Stomach (tissue), 8 donors: ENCODE measurements at regions not wholly inside any gene's neighbourhood (a gene's known extent, or its start where the extent isn't known, plus 50 kb on each side); places are given as distances from the start of the nearest gene placed in this dataset.

Experiments used
- DNase-seq, 2 donors: peaks; one replicate each; pipeline versions ENCODE4 v3.0.0 to v3.0.0-alpha.2; 2013 to 2019
- H3K27ac ChIP-seq, 5 donors: fragments of 200-600 bp in 4 of 5; sonication (generic) in 4 of 5; one replicate each; pipeline ENCODE4 v1.5.1; 2013 to 2019; ENCODE audit warnings: mild to moderate bottlenecking in 1 of 5, moderate library complexity in 1 of 5
- H3K27me3 ChIP-seq, 3 donors: fragments of 200-600 bp; sonication (generic); one replicate each; pipeline ENCODE4 v1.5.1; 2017 to 2019; ENCODE audit warnings: mixed run types in 1 of 3
- H3K36me3 ChIP-seq, 4 donors: fragments of 200-600 bp; sonication (generic); 1 replicate in 3 of 4; 2 replicates in 1 of 4; pipeline ENCODE4 v1.5.1; 2016 to 2019
- H3K4me1 ChIP-seq, 4 donors: fragments of 200-600 bp; sonication (generic); one replicate each; pipeline ENCODE4 v1.5.1; 2016 to 2019
- H3K4me3 ChIP-seq, 4 donors: fragments of 200-600 bp; sonication (generic) in 3 of 4; one replicate each; pipeline ENCODE4 v1.5.1; 2016 to 2019; ENCODE audit warnings: mild to moderate bottlenecking in 1 of 4
- H3K9me3 ChIP-seq, 4 donors: fragments of 200-600 bp; sonication (generic); one replicate each; pipeline ENCODE4 v1.5.1; 2016 to 2019
- CTCF ChIP-seq, 7 experiments: fragments of 450-650 bp in 4 of 7; fragments of 200-600 bp in 3 of 7; sonication (generic) in 3 of 7; IDR thresholded peaks; one replicate each; pipeline ENCODE4 v1.5.1; 2016 to 2019; ENCODE audit warnings: antibody characterized with exemption in 7 of 7, control low read depth in 2 of 7, mild to moderate bottlenecking in 1 of 7
- EP300 ChIP-seq: sonication (generic); formaldehyde crosslinking; IDR thresholded peaks from one replicate; pipeline ENCODE4 v1.6.1; 2017; ENCODE audit warnings: antibody characterized with exemption
- POLR2A ChIP-seq, 4 donors: fragments of 450-650 bp; IDR thresholded peaks; one replicate each; pipeline ENCODE4 v1.6.1; 2016; ENCODE audit warnings: antibody characterized with exemption in 4 of 4, control low read depth in 2 of 4, mild to moderate bottlenecking in 1 of 4, moderate library complexity in 1 of 4
- POLR2AphosphoS5 ChIP-seq, 3 donors: sonication (generic); formaldehyde crosslinking; IDR thresholded peaks; one replicate each; pipeline ENCODE4 v1.6.1; 2016; ENCODE audit warnings: antibody characterized with exemption in 3 of 3
- WGBS, 5 donors: extraction: QIAGEN DNeasy Blood & Tissue Kit in 3 of 5; methylation state at CpG; one replicate each; pipeline versions ENCODE4 v1.1.5 to v1.1.7; 2013 to 2018; 5-methylcytosine and 5-hydroxymethylcytosine counted together
- intact Hi-C: fragments of 100-400 bp; cut with DNase I; formaldehyde crosslinking; loops from one replicate; pipeline ENCODE4 v1.15.1; 2023; ENCODE audit warnings: low total_unique reads
- donor health status: healthy with polysubstance abuse.
- donor health status: Bipolar disorder and iron deficiency.
- donor health status: healthy.

GRCh38 chr5:2135833-2136232 lies 253.1 kb upstream of the IRX4 start:
- Histone ChIP-seq H3K27me3 (peaks cover 0 to 24% (median 0%) of the 10 kb centered on the region in 3 donors), H3K4me3 (no peak overlapping the region), H3K27ac (no peak overlapping the region), H3K36me3 (no peaks in the 10 kb centered on the region), H3K9me3 (no peaks in the 10 kb centered on the region), H3K4me1 (no peaks in the 10 kb centered on the region)
- intact Hi-C loops, result no loop called here
- TF ChIP-seq EP300 (no peak), POLR2A (IDR thresholded peaks at IDR 0.05) (no peak), CTCF (IDR thresholded peaks at IDR 0.05) (no peak), POLR2AphosphoS5 (IDR thresholded peaks at IDR 0.05) (no peak)
- 62 to 73% (median 70%) methylated on average over 5 of the region's 5 CpGs for WGBS, 5 donors
- no peak for DNase-seq

GRCh38 chr5:2135354-2135753 lies 252.6 kb upstream of the IRX4 start:
- WGBS, 5 donors, result 75 to 79% (median 76%) methylated on average over 5 to 8 of the region's 8 CpGs
- no peak for DNase-seq

GRCh38 chr5:2134543-2135292 lies 252.0 kb upstream of the IRX4 start:
- 67 to 80% (median 71%) methylated on average over 19 of the region's 19 CpGs for WGBS, 5 donors
- H3K4me1 ChIP-seq, result no peaks in the 10 kb centered on the region
- no peaks in the 10 kb centered on the region for H3K9me3 ChIP-seq
- H3K36me3 ChIP-seq, result no peaks in the 10 kb centered on the region
- H3K27ac ChIP-seq, result no peak overlapping the region
- H3K4me3 ChIP-seq, result no peak overlapping the region
- no peak for TF ChIP-seq EP300
- TF ChIP-seq CTCF (IDR thresholded peaks at IDR 0.05), result no peak
- no peak for TF ChIP-seq POLR2A (IDR thresholded peaks at IDR 0.05)
- TF ChIP-seq POLR2AphosphoS5 (IDR thresholded peaks at IDR 0.05), result no peak
- intact Hi-C loops, result no loop called here
- peaks cover 0 to 31% (median 0%) of the 10 kb centered on the region in 3 donors for H3K27me3 ChIP-seq
- no peak for DNase-seq

More at GRCh38 chr5:2135354-2135753, 252.6 kb upstream of the IRX4 start:
- Histone ChIP-seq H3K4me3 (no peak overlapping the region), H3K36me3 (no peaks in the 10 kb centered on the region), H3K9me3 (no peaks in the 10 kb centered on the region), H3K4me1 (no peaks in the 10 kb centered on the region), H3K27me3 (peaks cover 0 to 25% (median 0%) of the 10 kb centered on the region in 3 donors), H3K27ac (no peak overlapping the region)
- intact Hi-C loops, result no loop called here
- TF ChIP-seq POLR2AphosphoS5 (IDR thresholded peaks at IDR 0.05), result no peak
- no peak for TF ChIP-seq EP300
- TF ChIP-seq POLR2A (IDR thresholded peaks at IDR 0.05), result no peak
- no peak for TF ChIP-seq CTCF (IDR thresholded peaks at IDR 0.05)

GRCh38 chr5:2133936-2134335 lies 251.2 kb upstream of the IRX4 start:
- WGBS, 5 donors, result 85 to 92% (median 91%) methylated on average over 5 to 6 of the region's 6 CpGs

More at GRCh38 chr5:2133936-2134335, 251.2 kb upstream of the IRX4 start:
- TF ChIP-seq EP300, result no peak
- no peak for TF ChIP-seq POLR2A (IDR thresholded peaks at IDR 0.05)
- TF ChIP-seq POLR2AphosphoS5 (IDR thresholded peaks at IDR 0.05), result no peak
- no peak for TF ChIP-seq CTCF (IDR thresholded peaks at IDR 0.05)
- Histone ChIP-seq H3K9me3 (no peaks in the 10 kb centered on the region), H3K4me1 (no peaks in the 10 kb centered on the region), H3K36me3 (no peaks in the 10 kb centered on the region), H3K4me3 (no peak overlapping the region), H3K27me3 (peaks cover 0 to 35% (median 0%) of the 10 kb centered on the region in 3 donors), H3K27ac (no peak overlapping the region)
- intact Hi-C loops, result no loop called here
- no peak for DNase-seq
